ENCODE measurements at regions not wholly inside any gene's neighbourhood (a gene's known extent, or its start where the extent isn't known, plus 50 kb on each side); places are given as distances from the start of the nearest gene placed in this dataset.

DNA sequence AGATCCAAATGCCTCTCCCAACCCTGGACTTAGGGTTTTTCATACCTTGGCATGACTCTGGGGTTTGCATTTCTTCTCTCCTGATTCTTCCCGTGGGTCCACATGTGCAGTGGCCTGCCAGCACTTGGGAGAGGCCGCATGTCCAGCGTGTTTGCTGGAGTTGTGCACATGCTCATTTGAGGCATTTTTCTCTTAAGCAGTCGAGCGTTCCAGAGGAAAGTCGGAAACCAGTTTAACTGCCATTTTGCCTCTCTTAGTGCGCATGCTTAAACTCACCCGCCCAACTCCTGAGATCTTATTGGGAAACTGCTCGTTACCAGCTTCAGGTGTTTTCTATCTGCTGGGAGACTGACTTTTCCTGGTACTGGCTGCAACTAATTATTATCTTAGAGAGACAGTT, 888.4 kb upstream of the PHF14 start:
- no peak for DNase-seq (ENCODE audit: low spot score)
- H3K4me1 ChIP-seq (ENCODE audit: insufficient read depth, low read length, poor library complexity, severe bottlenecking): no peaks in the 10 kb centered on the region
- no peaks in the 10 kb centered on the region for H3K27me3 ChIP-seq (replicated peaks; ENCODE audit: insufficient read depth, low read depth, low read length, poor library complexity)
- H3K27ac ChIP-seq (ENCODE audit: low read depth, low read length, poor library complexity, severe bottlenecking): no peak overlapping the region
- intact Hi-C loops (cut with micrococcal nuclease; ENCODE audit: unreplicated experiment): no loop called here
- H3K36me3 ChIP-seq (ENCODE audit: insufficient read depth, low read length, poor library complexity, severe bottlenecking): no peaks in the 10 kb centered on the region
- no peak for TF ChIP-seq EZH2 (IDR thresholded peaks at IDR 0.05; ENCODE audit: borderline replicate concordance, low read depth, low read length, poor library complexity, severe bottlenecking)
- TF ChIP-seq, protein P1, sequence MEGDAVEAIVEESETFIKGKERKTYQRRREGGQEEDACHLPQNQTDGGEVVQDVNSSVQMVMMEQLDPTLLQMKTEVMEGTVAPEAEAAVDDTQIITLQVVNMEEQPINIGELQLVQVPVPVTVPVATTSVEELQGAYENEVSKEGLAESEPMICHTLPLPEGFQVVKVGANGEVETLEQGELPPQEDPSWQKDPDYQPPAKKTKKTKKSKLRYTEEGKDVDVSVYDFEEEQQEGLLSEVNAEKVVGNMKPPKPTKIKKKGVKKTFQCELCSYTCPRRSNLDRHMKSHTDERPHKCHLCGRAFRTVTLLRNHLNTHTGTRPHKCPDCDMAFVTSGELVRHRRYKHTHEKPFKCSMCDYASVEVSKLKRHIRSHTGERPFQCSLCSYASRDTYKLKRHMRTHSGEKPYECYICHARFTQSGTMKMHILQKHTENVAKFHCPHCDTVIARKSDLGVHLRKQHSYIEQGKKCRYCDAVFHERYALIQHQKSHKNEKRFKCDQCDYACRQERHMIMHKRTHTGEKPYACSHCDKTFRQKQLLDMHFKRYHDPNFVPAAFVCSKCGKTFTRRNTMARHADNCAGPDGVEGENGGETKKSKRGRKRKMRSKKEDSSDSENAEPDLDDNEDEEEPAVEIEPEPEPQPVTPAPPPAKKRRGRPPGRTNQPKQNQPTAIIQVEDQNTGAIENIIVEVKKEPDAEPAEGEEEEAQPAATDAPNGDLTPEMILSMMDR (conservative IDR thresholded peaks at IDR 0.05; ENCODE audit: low read depth, low read length): no peak
- H3K9me3 ChIP-seq (ENCODE audit: low read depth, low read length, poor library complexity, severe bottlenecking): no peaks in the 10 kb centered on the region
- ChIA-PET CTCF (no interaction called here), POLR2A (ENCODE audit: low non-redundant PET) (no interaction called here)
- H3K4me3 ChIP-seq (ENCODE audit: low read depth, low read length, poor library complexity, severe bottlenecking): no peak overlapping the region
- no TSS peak for BruUV-seq (replicated peaks)

DNA sequence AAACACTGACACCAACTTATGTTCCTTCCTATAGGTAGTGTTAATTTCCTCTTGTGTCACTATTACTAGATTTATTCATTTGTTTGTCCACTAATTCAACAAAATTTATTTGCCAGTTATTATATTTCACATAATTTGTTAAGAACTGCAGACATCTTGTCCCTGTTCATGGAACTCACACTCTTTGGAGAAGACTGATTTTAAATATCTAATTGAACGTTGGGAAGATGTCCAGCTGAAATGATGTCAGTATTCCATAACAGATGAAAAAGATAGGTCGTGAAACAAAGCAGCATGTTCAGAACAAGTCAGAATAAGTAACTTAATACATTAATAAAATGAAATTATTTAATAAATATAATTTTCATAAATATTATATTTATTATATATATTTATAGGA, 873.1 kb upstream of the PHF14 start:
- ChIA-PET POLR2A (ENCODE audit: low non-redundant PET) (no interaction called here), CTCF (no interaction called here)
- intact Hi-C loops (cut with micrococcal nuclease; ENCODE audit: unreplicated experiment): no loop called here
- H3K27me3 ChIP-seq (replicated peaks; ENCODE audit: insufficient read depth, low read depth, low read length, poor library complexity): no peaks in the 10 kb centered on the region
- H3K4me3 ChIP-seq (ENCODE audit: low read depth, low read length, poor library complexity, severe bottlenecking): no peak overlapping the region
- no peaks in the 10 kb centered on the region for H3K4me1 ChIP-seq (ENCODE audit: insufficient read depth, low read length, poor library complexity, severe bottlenecking)
- H3K36me3 ChIP-seq (ENCODE audit: insufficient read depth, low read length, poor library complexity, severe bottlenecking): no peaks in the 10 kb centered on the region
- no TSS peak for BruUV-seq (replicated peaks)
- H3K27ac ChIP-seq (ENCODE audit: low read depth, low read length, poor library complexity, severe bottlenecking): no peak overlapping the region
- TF ChIP-seq EZH2 (IDR thresholded peaks at IDR 0.05; ENCODE audit: borderline replicate concordance, low read depth, low read length, poor library complexity, severe bottlenecking): no peak
- TF ChIP-seq, protein P1 (conservative IDR thresholded peaks at IDR 0.05; ENCODE audit: low read depth, low read length): no peak
- DNase-seq (ENCODE audit: low spot score): no peak
- peaks cover under 1% of the 10 kb centered on the region for H3K9me3 ChIP-seq (ENCODE audit: low read depth, low read length, poor library complexity, severe bottlenecking)

DNA sequence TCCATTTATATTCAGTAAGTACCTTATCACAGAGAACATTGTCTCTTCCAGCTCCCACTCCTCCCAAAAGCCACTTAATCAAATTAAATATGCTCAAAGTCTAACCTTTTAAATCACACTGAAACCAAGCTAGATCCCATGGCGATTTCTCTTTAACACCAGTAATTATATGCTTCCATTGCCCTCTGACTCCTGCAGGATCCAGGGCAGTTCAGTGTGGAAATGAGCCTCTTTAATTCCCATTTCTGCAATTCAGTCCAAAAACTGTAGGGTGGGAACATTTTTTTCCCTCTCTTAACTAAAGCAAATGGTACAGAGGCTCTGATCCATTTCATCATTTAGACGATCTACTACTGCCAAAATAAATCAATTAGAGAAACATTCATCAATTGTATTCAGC, 872.3 kb upstream of the PHF14 start:
- ChIA-PET CTCF (no interaction called here), POLR2A (ENCODE audit: low non-redundant PET) (no interaction called here)
- Histone ChIP-seq H3K4me3 (ENCODE audit: low read depth, low read length, poor library complexity, severe bottlenecking) (no peak overlapping the region), H3K4me1 (ENCODE audit: insufficient read depth, low read length, poor library complexity, severe bottlenecking) (no peaks in the 10 kb centered on the region), H3K36me3 (ENCODE audit: insufficient read depth, low read length, poor library complexity, severe bottlenecking) (no peaks in the 10 kb centered on the region), H3K27ac (ENCODE audit: low read depth, low read length, poor library complexity, severe bottlenecking) (no peak overlapping the region), H3K27me3 (replicated peaks; ENCODE audit: insufficient read depth, low read depth, low read length, poor library complexity) (no peaks in the 10 kb centered on the region), H3K9me3 (ENCODE audit: low read depth, low read length, poor library complexity, severe bottlenecking) (no peaks in the 10 kb centered on the region)
- no TSS peak for BruUV-seq (replicated peaks)
- DNase-seq (ENCODE audit: low spot score): no peak
- intact Hi-C loops (cut with micrococcal nuclease; ENCODE audit: unreplicated experiment): no loop called here
- TF ChIP-seq, protein P1 (conservative IDR thresholded peaks at IDR 0.05; ENCODE audit: low read depth, low read length): no peak
